ENCODE measurements at regions not wholly inside any gene's neighbourhood (a gene's known extent, or its start where the extent isn't known, plus 50 kb on each side); places are given as distances from the start of the nearest gene placed in this dataset.

DNA sequence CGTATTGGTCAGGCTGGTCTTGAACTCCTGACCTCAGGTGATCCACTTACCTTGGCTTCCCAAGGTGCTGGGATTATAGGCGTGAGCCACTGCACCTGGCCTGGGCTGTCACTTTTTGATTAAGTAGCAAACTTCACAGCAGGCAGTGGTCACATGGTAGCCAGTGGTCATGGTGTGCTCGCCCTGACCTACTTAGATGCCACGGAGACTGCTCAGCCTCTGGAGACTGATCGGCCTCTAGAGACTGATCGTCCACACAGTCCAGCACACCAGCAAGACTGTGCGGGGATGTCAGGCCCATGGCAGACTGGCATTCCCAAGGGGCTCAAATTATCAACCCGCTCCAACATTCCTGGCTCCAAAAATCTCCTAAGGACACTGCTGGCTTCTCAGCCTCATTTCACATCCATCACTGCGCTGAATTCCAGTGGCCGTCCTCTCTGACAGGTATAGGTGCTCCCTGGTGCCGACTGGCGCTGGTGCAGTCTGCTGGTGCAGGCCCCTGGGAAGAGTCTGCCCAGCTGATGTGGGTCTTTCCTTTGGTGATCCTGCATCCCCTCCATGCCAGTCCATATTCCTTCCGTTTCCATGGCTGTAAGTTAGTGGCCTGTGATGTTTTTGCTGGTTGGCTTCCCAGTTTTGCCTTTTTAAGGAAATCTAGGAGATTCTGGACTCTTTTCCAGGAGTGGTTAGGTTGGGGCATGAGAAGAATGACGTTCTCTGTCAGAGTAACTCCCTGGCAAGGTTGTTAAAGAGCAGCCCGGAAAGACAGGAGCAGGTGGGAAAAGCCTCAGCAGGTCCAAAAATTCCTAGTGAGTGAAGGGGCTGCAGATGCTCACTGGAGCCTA lies 374.5 kb upstream of the HS6ST1 start:
- DNase-seq (ENCODE audit: low read depth, low spot score) (no peak), FAIRE-seq (no peak)
- Histone ChIP-seq H3K9me1 (ENCODE audit: control insufficient read depth, extremely low read depth, insufficient read depth, low read length) (no peaks in the 10 kb centered on the region), H3K4me2 (ENCODE audit: control insufficient read depth, extremely low read depth, insufficient read depth, low read depth, low read length) (no peak overlapping the region), H3K9ac (ENCODE audit: control insufficient read depth, extremely low read depth, insufficient read depth, low read length) (no peak overlapping the region), H2AFZ (ENCODE audit: control insufficient read depth, low read length) (no peak overlapping the region), H3K4me3 (ENCODE audit: control insufficient read depth in 2 of 3, extremely low read depth in 1 of 3, insufficient read depth in 2 of 3, low read depth in 1 of 3, low read length in 3 of 3) (no peak overlapping the region), H3K4me1 (ENCODE audit: control insufficient read depth, extremely low read depth, insufficient read depth, low read length) (no peaks in the 10 kb centered on the region), H3K9me3 (ENCODE audit: control insufficient read depth, low read depth, low read length) (no peaks in the 10 kb centered on the region), H3K36me3 (ENCODE audit: control insufficient read depth in 2 of 2, extremely low read depth in 1 of 2, insufficient read depth in 2 of 2, low read length in 2 of 2) (no peaks in the 10 kb centered on the region), H3K79me2 (ENCODE audit: control insufficient read depth, insufficient read depth, low read length) (no peaks in the 10 kb centered on the region), H3K27me3 (ENCODE audit: control insufficient read depth, extremely low read depth, insufficient read depth, low read length) (no peaks in the 10 kb centered on the region), H4K20me1 (ENCODE audit: control insufficient read depth, extremely low read depth, insufficient read depth, low read length) (no peaks in the 10 kb centered on the region), H3K27ac (ENCODE audit: control insufficient read depth, insufficient read depth, low read length) (no peak overlapping the region)
- dilution Hi-C loops (cut with MboI; ENCODE audit: extremely low pct_ligation_motif_present, low sequenced_read_pairs), result no loop called here
- TF ChIP-seq EZH2 (IDR thresholded peaks at IDR 0.05; ENCODE audit: low read length), result no peak
- TF ChIP-seq, protein P1, sequence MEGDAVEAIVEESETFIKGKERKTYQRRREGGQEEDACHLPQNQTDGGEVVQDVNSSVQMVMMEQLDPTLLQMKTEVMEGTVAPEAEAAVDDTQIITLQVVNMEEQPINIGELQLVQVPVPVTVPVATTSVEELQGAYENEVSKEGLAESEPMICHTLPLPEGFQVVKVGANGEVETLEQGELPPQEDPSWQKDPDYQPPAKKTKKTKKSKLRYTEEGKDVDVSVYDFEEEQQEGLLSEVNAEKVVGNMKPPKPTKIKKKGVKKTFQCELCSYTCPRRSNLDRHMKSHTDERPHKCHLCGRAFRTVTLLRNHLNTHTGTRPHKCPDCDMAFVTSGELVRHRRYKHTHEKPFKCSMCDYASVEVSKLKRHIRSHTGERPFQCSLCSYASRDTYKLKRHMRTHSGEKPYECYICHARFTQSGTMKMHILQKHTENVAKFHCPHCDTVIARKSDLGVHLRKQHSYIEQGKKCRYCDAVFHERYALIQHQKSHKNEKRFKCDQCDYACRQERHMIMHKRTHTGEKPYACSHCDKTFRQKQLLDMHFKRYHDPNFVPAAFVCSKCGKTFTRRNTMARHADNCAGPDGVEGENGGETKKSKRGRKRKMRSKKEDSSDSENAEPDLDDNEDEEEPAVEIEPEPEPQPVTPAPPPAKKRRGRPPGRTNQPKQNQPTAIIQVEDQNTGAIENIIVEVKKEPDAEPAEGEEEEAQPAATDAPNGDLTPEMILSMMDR (optimal IDR thresholded peaks at IDR 0.05 in 1 of 3, IDR thresholded peaks at IDR 0.05 in 1 of 3, conservative IDR thresholded peaks at IDR 0.05 in 1 of 3; ENCODE audit: extremely low read depth in 1 of 3, insufficient read depth in 2 of 3, low read length in 3 of 3), result no peak

DNA sequence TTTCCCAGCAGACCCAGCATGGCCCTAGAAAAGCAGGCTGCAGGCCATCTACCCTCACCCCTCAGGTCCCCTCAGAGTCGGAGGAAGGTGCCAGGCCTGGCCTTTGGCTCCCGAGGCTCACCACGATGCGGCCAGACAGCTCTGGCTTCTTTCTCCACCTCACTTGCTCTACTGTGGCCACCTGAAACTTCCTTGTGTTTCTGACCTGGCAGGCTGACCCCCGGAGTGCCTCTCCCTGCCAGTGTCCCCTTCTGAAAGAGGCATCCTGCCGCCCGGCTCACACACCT lies 375.0 kb upstream of the HS6ST1 start:
- dilution Hi-C loops (cut with MboI; ENCODE audit: extremely low pct_ligation_motif_present, low sequenced_read_pairs), result no loop called here
- no peak overlapping the region for H3K27ac ChIP-seq (ENCODE audit: control insufficient read depth, insufficient read depth, low read length)
- H3K36me3 ChIP-seq (ENCODE audit: control insufficient read depth in 2 of 2, extremely low read depth in 1 of 2, insufficient read depth in 2 of 2, low read length in 2 of 2), result no peaks in the 10 kb centered on the region
- H3K27me3 ChIP-seq (ENCODE audit: control insufficient read depth, extremely low read depth, insufficient read depth, low read length), result no peaks in the 10 kb centered on the region
- TF ChIP-seq, protein P1 (optimal IDR thresholded peaks at IDR 0.05 in 1 of 3, IDR thresholded peaks at IDR 0.05 in 1 of 3, conservative IDR thresholded peaks at IDR 0.05 in 1 of 3; ENCODE audit: extremely low read depth in 1 of 3, insufficient read depth in 2 of 3, low read length in 3 of 3), result no peak
- TF ChIP-seq EZH2 (IDR thresholded peaks at IDR 0.05; ENCODE audit: low read length), result no peak
- H3K4me1 ChIP-seq (ENCODE audit: control insufficient read depth, extremely low read depth, insufficient read depth, low read length), result no peaks in the 10 kb centered on the region
- H3K79me2 ChIP-seq (ENCODE audit: control insufficient read depth, insufficient read depth, low read length), result no peaks in the 10 kb centered on the region
- no peak overlapping the region for H3K4me3 ChIP-seq (ENCODE audit: control insufficient read depth in 2 of 3, extremely low read depth in 1 of 3, insufficient read depth in 2 of 3, low read depth in 1 of 3, low read length in 3 of 3)
- no peaks in the 10 kb centered on the region for H3K9me1 ChIP-seq (ENCODE audit: control insufficient read depth, extremely low read depth, insufficient read depth, low read length)
- no peaks in the 10 kb centered on the region for H4K20me1 ChIP-seq (ENCODE audit: control insufficient read depth, extremely low read depth, insufficient read depth, low read length)
- H3K9ac ChIP-seq (ENCODE audit: control insufficient read depth, extremely low read depth, insufficient read depth, low read length), result no peak overlapping the region
- no peak overlapping the region for H2AFZ ChIP-seq (ENCODE audit: control insufficient read depth, low read length)
- H3K9me3 ChIP-seq (ENCODE audit: control insufficient read depth, low read depth, low read length), result no peaks in the 10 kb centered on the region
- no peak for FAIRE-seq
- DNase-seq (ENCODE audit: low read depth, low spot score), result no peak
- no peak overlapping the region for H3K4me2 ChIP-seq (ENCODE audit: control insufficient read depth, extremely low read depth, insufficient read depth, low read depth, low read length)
